Stimulated activated CD8-positive, alpha-beta memory T cell treated with anti-CD3 and anti-CD28 coated beads, Interleukin-12 subunit alpha, Interleukin-12 subunit beta, amount 100 ng/mL, for 4 hours (primary cell): ENCODE measurements at regions not wholly inside any gene's neighbourhood (a gene's known extent, or its start where the extent isn't known, plus 50 kb on each side); places are given as distances from the start of the nearest gene placed in this dataset.
"Not testable (repeated sequence)": the region's sequence is repeated elsewhere in the genome, so short reads cannot be mapped to it uniquely, and the experiment has no call there.

Experiments used
- DNase-seq: peaks from one replicate; pipeline ENCODE4 v3.0.0-alpha.2; 2020; ENCODE audit warnings: low read depth

DNA sequence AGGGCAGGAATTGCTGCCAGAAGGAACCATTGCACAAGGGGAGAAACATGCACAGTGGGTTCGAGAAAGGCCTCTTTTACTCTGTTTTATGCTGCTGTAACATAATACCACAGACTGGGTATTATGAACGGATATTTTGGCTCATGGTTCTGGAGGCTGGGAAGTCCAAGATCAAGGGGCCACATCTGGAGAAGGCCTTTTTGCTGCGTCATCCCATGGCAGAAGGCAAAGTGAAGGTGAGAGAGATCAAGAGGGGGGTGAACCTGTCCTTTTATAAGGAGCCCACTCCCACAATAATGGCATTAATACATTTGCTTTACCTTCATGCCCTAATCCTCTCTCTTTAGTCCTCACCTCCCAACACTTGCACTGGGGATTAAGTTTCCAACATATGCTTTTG lies 136.9 kb upstream of the ALDH1B1 start:
- no peak for DNase-seq

DNA sequence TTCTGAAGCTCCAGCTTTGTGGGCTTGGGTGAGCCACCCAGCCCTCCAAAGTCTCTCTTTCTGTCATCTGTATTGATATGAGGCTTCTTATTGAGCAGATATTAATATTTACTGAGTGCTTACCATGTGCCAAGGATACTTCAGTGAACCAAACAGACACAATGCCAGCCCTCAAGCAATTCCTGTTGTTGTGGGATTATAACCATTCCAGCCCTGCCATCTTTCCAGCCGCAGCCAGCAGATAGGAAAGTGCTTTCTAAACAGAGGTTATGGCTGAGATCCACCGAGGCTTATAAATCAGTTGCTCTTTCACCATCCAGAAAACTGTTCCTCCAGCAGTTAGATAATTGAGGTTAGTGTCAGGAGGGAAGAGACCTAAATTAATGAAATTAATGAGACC lies 137.7 kb upstream of the ALDH1B1 start:
- no peak for DNase-seq

DNA sequence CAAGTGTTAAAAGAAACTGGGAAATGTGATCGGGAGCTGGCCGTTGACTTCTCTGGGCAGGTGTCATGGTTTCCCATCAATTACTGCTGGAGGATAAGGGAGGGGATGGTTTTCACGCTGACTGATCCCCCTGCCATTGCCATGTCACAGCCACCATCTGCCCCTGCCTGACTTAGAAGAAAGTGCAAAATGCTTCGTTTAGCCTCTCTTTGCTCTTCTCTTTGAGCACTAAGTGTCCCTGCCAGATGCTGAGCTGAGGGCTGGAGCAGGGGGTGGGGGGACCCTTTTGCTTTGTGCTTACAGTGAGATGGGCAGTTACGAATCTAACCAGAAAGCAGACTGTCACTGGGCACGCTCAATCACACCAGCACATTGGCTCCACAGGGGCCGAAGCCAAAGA lies 138.4 kb upstream of the ALDH1B1 start:
- no peak for DNase-seq

DNA sequence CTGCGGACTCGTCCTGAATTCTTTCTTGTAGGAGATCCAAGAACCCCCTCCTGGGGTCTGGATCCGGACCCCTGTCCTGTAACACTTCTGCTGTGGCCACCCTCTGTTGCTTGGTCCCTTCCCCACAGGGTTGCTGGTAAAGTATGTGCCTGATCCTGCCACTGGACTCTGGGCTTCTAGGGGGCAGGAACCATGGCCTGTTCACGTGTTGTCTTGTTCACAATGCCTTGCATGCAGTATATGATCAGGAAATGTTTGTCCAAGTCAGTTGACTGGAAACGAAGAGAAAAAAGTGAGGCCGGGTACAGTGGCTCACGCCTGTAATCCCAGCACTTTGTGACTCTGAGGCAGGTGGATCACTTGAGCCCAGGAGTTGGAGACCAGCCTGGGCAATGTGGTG lies 139.3 kb upstream of the ALDH1B1 start:
- no peak for DNase-seq

- no peak for DNase-seq
Measured at GRCh38 chr9:38251036-38251860, 141.3 kb upstream of the ALDH1B1 start.

DNA sequence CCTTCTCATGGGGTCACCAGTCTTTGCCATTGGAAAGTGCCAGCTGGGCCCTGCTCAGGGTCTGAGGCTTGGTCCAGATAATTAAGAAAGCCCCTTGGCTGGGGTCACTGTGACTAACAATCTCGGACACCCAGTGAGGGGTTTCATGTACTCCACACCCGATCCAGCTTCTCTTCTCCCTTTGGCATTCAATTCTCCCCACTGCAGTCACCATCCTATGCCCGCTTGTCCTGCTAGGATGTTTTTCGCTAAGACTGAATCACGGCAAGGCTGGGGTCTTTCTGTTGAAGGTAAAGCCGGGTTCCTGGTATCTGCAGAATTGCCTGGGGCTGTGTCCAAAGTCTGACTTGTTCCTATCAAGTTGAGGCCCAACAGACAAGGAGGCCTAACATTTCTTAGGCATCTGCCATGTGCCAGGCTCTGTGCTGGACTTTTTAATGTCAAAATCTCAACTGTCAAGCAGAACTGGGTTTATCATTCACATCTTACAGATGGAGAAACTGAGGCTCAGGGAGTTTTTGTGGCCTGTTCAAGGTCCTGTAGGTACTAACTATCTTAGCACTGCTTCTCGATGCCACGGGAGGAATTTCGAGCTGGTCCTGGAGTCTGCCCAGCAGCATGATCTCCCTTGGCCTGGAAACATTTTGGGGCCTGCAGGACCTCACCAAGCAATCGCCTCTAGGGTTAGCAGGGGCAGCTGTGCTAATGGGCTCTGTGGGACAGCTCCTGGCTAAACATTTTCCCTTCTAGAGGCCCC lies 142.0 kb upstream of the ALDH1B1 start:
- no peak for DNase-seq

DNA sequence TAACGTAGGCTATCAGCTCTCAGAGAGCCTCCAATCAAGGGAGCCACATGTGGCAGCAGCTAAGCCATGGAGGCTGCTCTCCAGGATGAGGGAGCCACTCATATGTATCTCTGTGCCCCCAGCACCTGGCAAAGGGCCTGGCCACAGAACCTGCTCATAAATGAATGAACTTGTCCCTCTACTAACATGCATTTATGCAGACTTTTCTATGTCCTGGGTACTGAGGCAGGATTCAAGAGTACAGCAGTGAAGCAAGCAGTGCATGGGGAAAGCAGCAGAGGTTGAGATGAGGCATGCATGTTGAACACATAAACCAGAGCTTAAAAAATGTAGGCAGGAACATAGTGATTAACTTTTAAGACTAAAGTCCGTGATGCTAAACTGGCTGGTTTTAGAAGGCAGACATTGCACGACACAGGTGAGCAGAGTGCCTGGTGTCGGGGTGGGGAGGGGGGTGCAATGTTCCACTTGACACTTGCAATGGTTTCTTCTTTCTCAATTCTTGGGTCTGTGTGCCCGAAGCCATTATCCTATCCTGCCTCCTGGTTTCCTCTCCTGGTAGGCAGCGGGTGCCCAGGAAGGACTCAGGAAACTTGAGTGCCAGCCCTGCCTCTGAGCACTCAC lies 142.8 kb upstream of the ALDH1B1 start:
- DNase-seq = no peak

DNA sequence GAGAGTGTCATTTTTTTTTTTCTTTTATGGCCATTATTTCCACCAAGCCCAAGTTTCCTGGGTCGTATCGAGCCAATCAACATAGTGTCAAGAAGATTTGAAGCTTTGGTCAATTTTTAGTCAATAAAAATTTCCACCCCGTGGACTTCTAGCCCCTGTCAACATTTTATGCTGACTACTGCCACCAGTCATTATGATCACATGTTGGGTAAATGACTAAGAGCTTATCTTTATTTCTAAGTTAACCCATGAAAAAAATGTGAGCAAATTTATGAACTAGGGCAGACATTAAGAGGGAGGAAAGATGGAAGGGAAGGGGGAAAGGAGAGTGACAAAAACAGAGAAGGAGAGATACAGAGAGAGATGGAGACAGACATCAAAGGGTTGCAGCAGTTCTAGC lies 143.5 kb upstream of the ALDH1B1 start:
- no peak for DNase-seq

- DNase-seq = no peak
Measured at GRCh38 chr9:38246833-38247232, 145.7 kb upstream of the ALDH1B1 start.

DNA sequence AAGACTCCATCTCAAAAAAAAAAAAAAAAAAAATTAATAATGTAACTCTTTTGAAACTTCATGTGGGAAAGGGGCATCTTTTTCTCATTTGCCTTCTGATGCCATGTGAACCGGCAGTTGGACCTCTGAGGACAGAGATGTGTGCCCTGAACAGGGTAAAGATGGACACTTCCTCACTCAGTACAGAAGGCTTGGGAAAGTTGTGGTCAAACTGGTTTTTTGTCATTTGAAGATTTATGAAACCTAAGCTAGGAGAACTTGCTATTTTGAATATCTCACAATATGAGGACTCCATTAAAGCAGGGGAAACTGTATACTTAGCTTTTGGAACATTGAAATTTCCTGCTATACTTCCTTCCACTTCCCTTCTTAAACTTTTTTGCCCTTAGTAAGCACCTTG lies 147.5 kb upstream of the ALDH1B1 start:
- no peak for DNase-seq

- DNase-seq = no peak
Measured at GRCh38 chr9:38243993-38244392, 148.5 kb upstream of the ALDH1B1 start.

DNA sequence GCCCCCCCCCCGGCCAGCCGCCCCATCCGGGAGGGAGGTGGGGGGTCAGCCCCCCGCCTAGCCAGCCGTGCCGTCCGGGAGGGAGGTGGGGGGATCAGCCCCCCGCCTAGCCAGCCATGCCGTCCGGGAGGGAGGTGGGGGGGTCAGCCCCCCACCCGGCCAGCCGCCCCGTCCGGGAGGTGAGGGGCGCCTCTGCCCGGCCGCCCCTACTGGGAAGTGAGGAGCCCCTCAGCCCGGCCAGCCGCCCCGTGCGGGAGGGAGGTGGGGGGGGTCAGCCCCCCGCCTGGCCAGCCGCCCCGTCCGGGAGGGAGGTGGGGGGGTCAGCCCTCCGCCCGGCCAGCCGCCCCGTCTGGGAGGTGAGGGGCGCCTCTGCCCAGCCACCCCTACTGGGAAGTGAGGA lies 150.4 kb upstream of the ALDH1B1 start:
- not testable (repeated sequence) for DNase-seq

DNA sequence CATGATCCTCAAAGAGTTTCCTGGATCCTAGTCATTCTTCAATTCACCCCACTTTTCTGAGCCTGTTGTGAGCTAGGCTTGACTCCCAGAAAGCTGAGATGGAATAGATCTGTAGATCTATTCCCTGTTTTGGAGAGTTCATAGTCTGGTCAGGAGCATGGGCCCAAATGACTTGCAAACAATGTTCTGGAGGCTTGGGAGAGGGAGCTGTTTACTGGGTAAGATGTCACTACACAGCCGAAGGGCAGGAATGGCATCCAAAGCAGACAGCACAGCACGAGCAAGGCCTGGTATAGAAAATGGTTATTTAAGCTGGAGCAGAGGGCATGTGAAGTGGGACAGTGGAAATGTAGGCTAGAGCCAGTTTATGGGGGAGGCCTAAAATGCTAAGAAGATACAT lies 152.5 kb upstream of the ALDH1B1 start:
- DNase-seq = no peak

- DNase-seq = no peak
Measured at GRCh38 chr9:38235244-38235643, 157.3 kb upstream of the ALDH1B1 start.

- no peak for DNase-seq
Measured at GRCh38 chr9:38234479-38235170, 157.9 kb upstream of the ALDH1B1 start.

DNA sequence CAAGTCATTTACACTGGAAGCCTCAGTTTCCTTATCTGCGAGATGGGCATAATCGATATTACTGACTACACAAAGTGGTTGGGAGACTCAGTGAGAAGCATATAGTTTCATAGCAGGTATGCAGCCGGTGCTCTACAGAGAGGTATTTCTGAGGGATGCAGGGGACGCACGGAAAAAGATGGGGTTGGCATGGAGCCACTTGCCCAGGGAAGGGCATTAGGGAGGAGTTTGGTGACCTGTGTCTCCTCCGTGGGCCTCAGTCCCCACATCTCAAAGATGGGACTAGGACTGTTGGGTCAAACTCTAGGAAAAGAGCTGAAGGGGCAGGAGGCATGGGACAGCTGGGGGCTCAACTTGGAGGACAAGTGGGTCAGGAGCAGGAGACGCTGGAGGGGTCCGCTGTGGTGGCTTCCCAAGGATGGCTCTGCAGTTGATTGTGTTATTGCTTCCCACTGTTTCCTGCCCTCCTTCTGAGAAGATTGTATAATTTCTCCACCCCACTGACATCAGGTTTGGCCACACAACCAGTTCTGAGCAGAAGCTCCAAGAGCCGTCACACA lies 158.6 kb upstream of the ALDH1B1 start:
- no peak for DNase-seq

- DNase-seq = no peak
Measured at GRCh38 chr9:38233343-38233742, 159.2 kb upstream of the ALDH1B1 start.

GRCh38 chr9:38232895-38233294 lies 159.6 kb upstream of the ALDH1B1 start:
- DNase-seq = no peak

DNA sequence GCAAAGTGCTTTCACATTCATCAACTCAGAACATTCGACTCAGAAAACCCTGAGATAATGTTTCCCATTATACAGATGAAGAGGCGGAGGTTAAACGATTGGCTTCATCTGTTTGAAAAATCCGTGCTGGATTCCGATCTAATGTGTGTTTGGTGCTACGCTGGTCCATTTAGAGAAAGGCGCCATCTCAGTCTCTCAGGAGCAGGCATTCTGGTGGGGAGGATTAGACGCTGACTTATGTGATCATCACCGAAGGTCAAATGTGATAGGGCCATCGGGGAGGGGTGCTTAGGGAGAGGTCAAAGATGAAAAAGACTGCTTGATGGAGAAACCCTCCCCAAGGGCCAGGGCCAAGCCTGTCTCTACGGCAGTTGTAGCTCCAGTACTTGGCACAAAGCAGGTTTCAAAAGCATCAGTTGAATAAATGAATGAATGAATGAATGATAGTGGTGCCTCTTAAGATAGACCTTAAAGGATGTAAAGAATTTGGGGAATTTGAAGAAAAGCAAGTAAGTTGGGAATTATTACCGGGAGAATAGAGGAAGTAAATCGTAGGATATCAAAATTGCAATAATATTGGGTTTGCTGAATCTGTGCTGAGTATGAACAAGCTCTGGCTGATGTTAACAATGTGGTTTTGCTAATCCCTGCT lies 160.6 kb upstream of the SHB start:
- DNase-seq = no peak

GRCh38 chr9:38229104-38229500 lies 160.1 kb upstream of the SHB start:
- DNase-seq = no peak

- DNase-seq = no peak
Measured at GRCh38 chr9:38228331-38229103, 159.5 kb upstream of the SHB start.
